ENCODE measurements at regions not wholly inside any gene's neighbourhood (a gene's known extent, or its start where the extent isn't known, plus 50 kb on each side); places are given as distances from the start of the nearest gene placed in this dataset.
"Not testable (repeated sequence)": the region's sequence is repeated elsewhere in the genome, so short reads cannot be mapped to it uniquely, and the experiment has no call there.

DNA sequence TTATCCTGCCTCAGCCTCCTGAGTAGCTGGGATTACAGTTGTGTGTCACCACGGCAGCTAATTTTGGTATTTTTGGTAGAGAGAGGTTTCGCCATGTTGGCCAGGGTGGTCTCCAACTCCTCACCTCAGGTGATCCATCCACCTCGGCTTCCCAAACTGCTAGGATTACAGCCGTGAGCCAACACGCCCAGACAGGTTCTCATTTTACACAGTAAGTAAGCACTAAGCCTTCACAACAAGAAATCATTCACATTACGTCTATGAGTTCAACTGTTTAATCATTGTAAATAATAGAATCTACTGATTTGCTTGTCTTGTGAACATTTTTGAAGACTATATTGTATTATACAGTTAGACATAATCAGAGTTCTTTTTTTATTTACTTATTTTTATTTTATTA lies 131.5 kb upstream of the LRATD1 start:
- Histone ChIP-seq H3K9me2 (replicated peaks; ENCODE audit: insufficient read depth, low read length) (no peaks in the 10 kb centered on the region), H3K27me3 (ENCODE audit: low read length) (no peaks in the 10 kb centered on the region), H3K79me2 (ENCODE audit: insufficient read depth, low read length) (no peaks in the 10 kb centered on the region), H3K9ac (ENCODE audit: low read length) (no peak overlapping the region), H3K36me3 (ENCODE audit: low read length) (no peaks in the 10 kb centered on the region), H3K4me2 (ENCODE audit: low read depth, low read length, poor library complexity, severe bottlenecking) (no peak overlapping the region), H3K9me3 (ENCODE audit: insufficient read depth, low read length) (no peaks in the 10 kb centered on the region), H4K20me1 (ENCODE audit: low read depth, low read length) (no peaks in the 10 kb centered on the region), H3F3A (ENCODE audit: insufficient read depth) (no peaks in the 10 kb centered on the region), H2AFZ (ENCODE audit: low read depth, low read length, severe bottlenecking) (no peak overlapping the region), H3K4me3 (ENCODE audit: insufficient read depth, low read length, poor library complexity, severe bottlenecking) (no peak overlapping the region), H3K27ac (ENCODE audit: low read depth, low read length) (no peak overlapping the region)
- TF ChIP-seq, protein P1, sequence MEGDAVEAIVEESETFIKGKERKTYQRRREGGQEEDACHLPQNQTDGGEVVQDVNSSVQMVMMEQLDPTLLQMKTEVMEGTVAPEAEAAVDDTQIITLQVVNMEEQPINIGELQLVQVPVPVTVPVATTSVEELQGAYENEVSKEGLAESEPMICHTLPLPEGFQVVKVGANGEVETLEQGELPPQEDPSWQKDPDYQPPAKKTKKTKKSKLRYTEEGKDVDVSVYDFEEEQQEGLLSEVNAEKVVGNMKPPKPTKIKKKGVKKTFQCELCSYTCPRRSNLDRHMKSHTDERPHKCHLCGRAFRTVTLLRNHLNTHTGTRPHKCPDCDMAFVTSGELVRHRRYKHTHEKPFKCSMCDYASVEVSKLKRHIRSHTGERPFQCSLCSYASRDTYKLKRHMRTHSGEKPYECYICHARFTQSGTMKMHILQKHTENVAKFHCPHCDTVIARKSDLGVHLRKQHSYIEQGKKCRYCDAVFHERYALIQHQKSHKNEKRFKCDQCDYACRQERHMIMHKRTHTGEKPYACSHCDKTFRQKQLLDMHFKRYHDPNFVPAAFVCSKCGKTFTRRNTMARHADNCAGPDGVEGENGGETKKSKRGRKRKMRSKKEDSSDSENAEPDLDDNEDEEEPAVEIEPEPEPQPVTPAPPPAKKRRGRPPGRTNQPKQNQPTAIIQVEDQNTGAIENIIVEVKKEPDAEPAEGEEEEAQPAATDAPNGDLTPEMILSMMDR (IDR thresholded peaks at IDR 0.05; ENCODE audit: insufficient read depth, low read length, poor library complexity, severe bottlenecking) = no peak
- no peak for TF ChIP-seq EZH2phosphoT487 (conservative IDR thresholded peaks at IDR 0.05; ENCODE audit: low read length)

DNA sequence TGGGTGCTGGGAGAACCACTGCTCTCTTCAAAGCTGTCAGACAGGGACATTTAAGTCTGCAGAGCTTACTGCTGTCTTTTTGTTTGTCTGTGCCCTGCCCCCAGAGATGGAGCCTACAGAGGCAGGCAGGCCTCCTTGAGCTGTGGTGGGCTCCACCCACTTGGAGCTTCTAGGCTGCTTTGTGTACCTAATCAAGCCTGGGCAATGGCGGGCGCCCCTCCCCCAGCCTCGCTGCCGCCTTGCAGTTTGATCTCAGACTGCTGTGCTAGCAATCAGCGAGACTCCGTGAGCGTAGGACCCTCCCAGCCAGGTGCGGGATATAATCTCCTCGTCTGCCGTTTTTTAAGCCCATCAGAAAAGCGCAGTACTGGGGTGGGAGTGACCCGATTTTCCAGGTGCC lies 125.6 kb upstream of the LRATD1 start:
- H3K9me2 ChIP-seq (replicated peaks; ENCODE audit: insufficient read depth, low read length); H3K4me2 ChIP-seq (ENCODE audit: low read depth, low read length, poor library complexity, severe bottlenecking); H4K20me1 ChIP-seq (ENCODE audit: low read depth, low read length); H3K27ac ChIP-seq (ENCODE audit: low read depth, low read length); H3K9me3 ChIP-seq (ENCODE audit: insufficient read depth, low read length); H3K4me3 ChIP-seq (ENCODE audit: insufficient read depth, low read length, poor library complexity, severe bottlenecking); H3K9ac ChIP-seq (ENCODE audit: low read length); H2AFZ ChIP-seq (ENCODE audit: low read depth, low read length, severe bottlenecking); H3K79me2 ChIP-seq (ENCODE audit: insufficient read depth, low read length); H3K27me3 ChIP-seq (ENCODE audit: low read length); H3K36me3 ChIP-seq (ENCODE audit: low read length); H3F3A ChIP-seq (ENCODE audit: insufficient read depth): not testable (repeated sequence)

DNA sequence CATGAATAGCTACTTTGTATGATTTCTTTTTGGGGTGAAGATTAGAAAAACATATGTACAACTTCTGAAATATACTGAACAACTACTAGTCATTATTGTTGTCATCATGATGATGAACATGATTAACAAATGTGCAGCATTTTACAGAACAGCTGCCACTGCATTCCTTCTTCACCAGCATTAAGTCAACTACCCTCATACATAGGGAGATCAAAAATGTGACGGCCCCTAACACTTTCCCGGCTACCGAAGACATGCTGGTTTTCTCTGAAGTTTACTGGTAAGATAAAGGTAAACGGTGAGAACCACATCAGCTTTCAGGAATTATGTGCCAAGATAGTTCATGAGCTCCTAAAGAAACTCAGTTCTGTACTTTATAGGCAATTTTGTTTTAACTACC lies 121.0 kb upstream of the LRATD1 start:
- Histone ChIP-seq H3K4me3 (ENCODE audit: insufficient read depth, low read length, poor library complexity, severe bottlenecking) (no peak overlapping the region), H3K9ac (ENCODE audit: low read length) (no peak overlapping the region), H3K9me2 (replicated peaks; ENCODE audit: insufficient read depth, low read length) (no peaks in the 10 kb centered on the region), H4K20me1 (ENCODE audit: low read depth, low read length) (no peaks in the 10 kb centered on the region), H3K27ac (ENCODE audit: low read depth, low read length) (no peak overlapping the region), H3K4me2 (ENCODE audit: low read depth, low read length, poor library complexity, severe bottlenecking) (no peak overlapping the region), H3K79me2 (ENCODE audit: insufficient read depth, low read length) (no peaks in the 10 kb centered on the region), H3K36me3 (ENCODE audit: low read length) (no peaks in the 10 kb centered on the region), H3K9me3 (ENCODE audit: insufficient read depth, low read length) (no peaks in the 10 kb centered on the region), H2AFZ (ENCODE audit: low read depth, low read length, severe bottlenecking) (no peak overlapping the region), H3K27me3 (ENCODE audit: low read length) (no peaks in the 10 kb centered on the region), H3F3A (ENCODE audit: insufficient read depth) (no peaks in the 10 kb centered on the region)
- no peak for TF ChIP-seq EZH2phosphoT487 (conservative IDR thresholded peaks at IDR 0.05; ENCODE audit: low read length)
- TF ChIP-seq, protein P1 (IDR thresholded peaks at IDR 0.05; ENCODE audit: insufficient read depth, low read length, poor library complexity, severe bottlenecking) = no peak

DNA sequence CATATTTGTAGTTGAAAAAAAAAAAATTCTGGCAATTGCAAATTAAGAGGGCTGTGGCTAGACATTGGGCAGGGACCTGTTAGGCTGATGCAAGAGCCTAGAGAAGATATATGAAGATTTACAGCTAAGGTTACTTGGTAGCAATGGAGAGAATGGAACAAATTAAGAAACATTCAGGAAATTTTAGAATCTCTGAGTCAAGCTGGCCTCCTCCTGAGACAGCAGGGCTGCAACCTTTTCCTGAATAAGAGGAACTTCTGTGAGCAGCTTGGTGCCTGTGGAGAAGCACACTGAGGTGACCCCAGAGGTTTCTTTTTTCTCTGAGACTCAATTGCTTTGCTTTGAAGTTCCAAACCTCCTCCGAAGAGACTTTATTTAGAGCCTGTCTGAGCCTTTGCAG lies 118.6 kb upstream of the LRATD1 start:
- Histone ChIP-seq H4K20me1 (ENCODE audit: low read depth, low read length) (no peaks in the 10 kb centered on the region), H3K79me2 (ENCODE audit: insufficient read depth, low read length) (no peaks in the 10 kb centered on the region), H3K27me3 (ENCODE audit: low read length) (no peaks in the 10 kb centered on the region), H2AFZ (ENCODE audit: low read depth, low read length, severe bottlenecking) (no peak overlapping the region), H3K9me2 (replicated peaks; ENCODE audit: insufficient read depth, low read length) (no peaks in the 10 kb centered on the region), H3F3A (ENCODE audit: insufficient read depth) (no peaks in the 10 kb centered on the region), H3K4me3 (ENCODE audit: insufficient read depth, low read length, poor library complexity, severe bottlenecking) (no peak overlapping the region), H3K9ac (ENCODE audit: low read length) (no peak overlapping the region), H3K27ac (ENCODE audit: low read depth, low read length) (no peak overlapping the region), H3K9me3 (ENCODE audit: insufficient read depth, low read length) (no peaks in the 10 kb centered on the region), H3K36me3 (ENCODE audit: low read length) (no peaks in the 10 kb centered on the region), H3K4me2 (ENCODE audit: low read depth, low read length, poor library complexity, severe bottlenecking) (no peak overlapping the region)
- TF ChIP-seq, protein P1 (IDR thresholded peaks at IDR 0.05; ENCODE audit: insufficient read depth, low read length, poor library complexity, severe bottlenecking) = no peak
- no peak for TF ChIP-seq EZH2phosphoT487 (conservative IDR thresholded peaks at IDR 0.05; ENCODE audit: low read length)
